ENCODE measurements at regions not wholly inside any gene's neighbourhood (a gene's known extent, or its start where the extent isn't known, plus 50 kb on each side); places are given as distances from the start of the nearest gene placed in this dataset.
A peak's percentile ranks its signal among the peaks of the same experiment; 100 is the strongest.

DNA sequence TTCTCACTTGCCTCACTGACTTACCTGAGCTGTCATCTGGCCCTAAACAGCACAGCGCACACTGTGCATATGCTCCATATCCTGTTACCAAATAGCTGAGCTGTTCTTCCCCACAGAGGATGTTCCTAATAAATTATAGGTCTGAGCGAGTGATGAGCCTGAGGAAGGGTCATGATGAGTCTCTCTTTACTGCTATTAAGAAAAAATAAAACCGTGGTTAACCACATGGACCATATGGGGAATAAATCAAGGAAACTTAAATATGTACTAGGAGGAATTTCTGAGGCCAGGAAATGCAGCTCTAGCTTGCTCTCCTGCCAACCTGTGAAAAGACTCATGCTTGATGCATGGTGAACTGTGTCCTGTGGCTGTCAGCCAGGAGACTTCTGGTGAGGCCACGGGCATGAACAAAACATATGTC lies 424.8 kb upstream of the DMAC1 start:
- H3K9me3 ChIP-seq (replicated peaks): no peaks in the 10 kb centered on the region
- H3K4me1 ChIP-seq: no peaks in the 10 kb centered on the region
- H3K36me3 ChIP-seq: no peaks in the 10 kb centered on the region
- no peaks in the 10 kb centered on the region for H3K27me3 ChIP-seq
- DNase-seq: no peak
- H3K4me3 ChIP-seq: no peak overlapping the region
- no peak overlapping the region for H3K27ac ChIP-seq

DNA sequence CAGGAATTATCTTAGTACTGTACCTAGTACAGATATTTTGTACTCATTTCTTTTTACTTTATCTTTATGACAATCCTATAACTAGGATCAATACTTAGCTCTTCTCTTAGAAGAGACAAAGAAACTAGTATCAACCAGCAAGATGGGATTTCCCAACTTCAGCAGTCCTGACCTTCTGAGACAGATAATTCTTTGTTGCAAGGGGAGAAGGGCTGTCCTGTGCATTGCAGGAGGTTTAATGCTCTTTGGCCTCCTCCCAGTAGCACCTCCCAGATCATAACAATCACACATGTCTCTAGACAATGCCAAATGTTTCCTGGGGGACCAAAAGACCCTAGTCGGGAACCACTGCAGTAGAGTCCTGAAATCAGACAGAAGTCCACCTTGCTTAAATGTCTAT lies 424.3 kb upstream of the DMAC1 start:
- no peak for DNase-seq
- Histone ChIP-seq H3K9me3 (replicated peaks) (no peaks in the 10 kb centered on the region), H3K27me3 (no peaks in the 10 kb centered on the region), H3K36me3 (no peaks in the 10 kb centered on the region), H3K4me3 (no peak overlapping the region), H3K4me1 (no peaks in the 10 kb centered on the region), H3K27ac (no peak overlapping the region)

DNA sequence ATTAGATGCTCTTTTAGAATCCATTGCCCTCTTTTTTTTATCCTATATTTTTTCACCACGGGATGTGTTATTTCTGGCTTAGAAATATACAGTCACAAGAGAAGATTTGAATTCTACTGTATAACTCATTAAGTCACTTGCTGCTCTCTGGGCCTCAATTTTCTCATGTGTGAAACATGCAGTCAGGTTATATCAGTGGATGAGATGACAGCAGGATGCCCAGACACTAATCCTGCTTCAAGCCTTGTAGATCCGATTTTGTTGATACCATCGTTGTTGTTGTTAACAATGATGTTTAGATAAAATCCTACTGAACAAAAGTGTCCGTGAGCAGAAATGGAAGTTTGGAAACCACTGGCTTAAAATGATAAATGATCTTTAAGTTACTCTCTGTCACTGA lies 421.9 kb upstream of the DMAC1 start:
- no peaks in the 10 kb centered on the region for H3K27me3 ChIP-seq
- no peak for DNase-seq
- no peaks in the 10 kb centered on the region for H3K9me3 ChIP-seq (replicated peaks)
- H3K36me3 ChIP-seq: no peaks in the 10 kb centered on the region
- no peak overlapping the region for H3K27ac ChIP-seq
- H3K4me3 ChIP-seq: no peak overlapping the region
- H3K4me1 ChIP-seq: no peaks in the 10 kb centered on the region

DNA sequence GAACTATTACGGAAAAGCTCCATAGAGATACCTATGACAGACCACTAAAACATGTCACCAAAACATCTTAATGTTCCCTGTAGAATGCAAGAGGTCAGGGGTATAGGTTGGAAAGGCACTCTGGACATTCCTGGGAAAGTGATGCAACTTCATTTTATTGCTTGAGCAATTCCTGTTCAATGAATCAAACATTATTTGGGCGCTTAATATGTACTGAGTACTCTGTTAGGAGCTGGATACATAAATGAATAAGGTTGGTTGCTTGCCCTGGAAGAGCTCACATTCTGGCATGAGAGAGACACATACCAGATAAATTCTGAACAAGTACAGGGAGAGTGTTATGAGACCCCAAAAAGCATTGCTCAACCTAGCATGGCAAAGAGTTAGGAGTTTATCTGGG lies 408.9 kb upstream of the DMAC1 start:
- Histone ChIP-seq H3K27ac (no peak overlapping the region), H3K27me3 (no peaks in the 10 kb centered on the region), H3K36me3 (no peaks in the 10 kb centered on the region), H3K4me3 (no peak overlapping the region), H3K4me1 (no peaks in the 10 kb centered on the region), H3K9me3 (replicated peaks) (no peaks in the 10 kb centered on the region)
- no peak for DNase-seq

DNA sequence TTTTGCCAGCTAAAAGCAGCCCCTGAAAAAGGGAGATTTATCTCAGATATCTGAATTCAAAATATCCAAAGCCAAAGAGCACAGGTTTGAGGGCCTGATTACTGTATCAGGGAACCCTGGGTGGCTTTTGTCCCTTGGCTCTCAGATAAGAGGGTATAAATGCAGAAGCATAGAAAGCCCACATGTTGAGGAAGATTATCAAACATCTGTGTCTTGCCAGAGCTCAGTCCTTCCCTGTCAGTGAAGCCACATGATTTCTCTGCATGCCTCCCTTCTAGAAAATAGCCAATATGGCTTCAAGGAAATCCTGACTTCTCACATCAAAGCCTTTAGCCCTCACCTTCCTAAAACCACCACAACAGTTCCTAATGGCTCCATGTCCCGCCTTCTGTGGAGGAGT lies 408.0 kb upstream of the DMAC1 start:
- H3K4me3 ChIP-seq: no peak overlapping the region
- no peaks in the 10 kb centered on the region for H3K36me3 ChIP-seq
- H3K27ac ChIP-seq: no peak overlapping the region
- H3K27me3 ChIP-seq: no peaks in the 10 kb centered on the region
- H3K9me3 ChIP-seq (replicated peaks): no peaks in the 10 kb centered on the region
- no peaks in the 10 kb centered on the region for H3K4me1 ChIP-seq
- DNase-seq: no peak

DNA sequence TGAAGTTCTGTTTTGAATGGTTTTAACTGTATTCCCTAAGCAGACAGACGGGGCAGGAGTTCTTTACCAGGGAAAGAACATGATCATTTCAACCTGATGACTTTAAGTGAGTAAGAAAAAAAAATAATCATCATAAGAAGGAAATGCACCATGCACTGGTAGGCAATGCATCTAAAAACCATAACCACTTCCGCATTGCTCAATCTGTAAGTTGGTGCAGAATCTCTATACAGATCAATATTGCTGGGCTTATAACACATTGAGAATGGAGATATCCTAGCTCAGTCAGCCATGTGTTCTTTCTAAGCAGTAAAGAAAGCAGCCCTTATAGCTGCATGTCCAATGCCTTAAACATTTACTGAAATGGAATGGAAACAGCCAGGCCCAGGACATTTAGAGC lies 407.1 kb upstream of the DMAC1 start:
- Histone ChIP-seq H3K27me3 (no peaks in the 10 kb centered on the region), H3K36me3 (no peaks in the 10 kb centered on the region), H3K4me3 (no peak overlapping the region), H3K9me3 (replicated peaks) (no peaks in the 10 kb centered on the region), H3K4me1 (no peaks in the 10 kb centered on the region), H3K27ac (no peak overlapping the region)
- no peak for DNase-seq

DNA sequence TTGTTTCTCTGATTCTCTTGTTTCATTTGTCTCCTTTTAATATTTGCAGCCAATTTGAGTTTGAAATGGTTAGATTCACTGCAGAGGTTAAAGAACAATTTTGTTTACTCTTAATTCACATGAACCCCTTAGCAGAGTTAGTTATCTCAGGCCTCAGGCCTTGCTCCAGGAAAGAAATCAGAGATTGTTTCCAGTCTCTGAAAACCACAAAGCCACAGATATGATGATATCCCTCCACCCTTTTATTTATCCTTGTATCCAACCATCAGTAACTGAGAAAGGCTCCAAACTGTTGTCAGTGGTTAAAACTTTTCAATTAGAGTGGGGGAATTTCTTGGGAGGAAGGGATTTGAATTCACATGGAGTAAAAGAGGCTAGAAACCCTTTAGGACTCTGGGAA lies 406.0 kb upstream of the DMAC1 start:
- Histone ChIP-seq H3K27me3 (no peaks in the 10 kb centered on the region), H3K4me3 (no peak overlapping the region), H3K27ac (no peak overlapping the region), H3K9me3 (replicated peaks) (no peaks in the 10 kb centered on the region), H3K4me1 (no peaks in the 10 kb centered on the region), H3K36me3 (no peaks in the 10 kb centered on the region)
- DNase-seq: peak in 1 of 2 experiments; percentile 3

DNA sequence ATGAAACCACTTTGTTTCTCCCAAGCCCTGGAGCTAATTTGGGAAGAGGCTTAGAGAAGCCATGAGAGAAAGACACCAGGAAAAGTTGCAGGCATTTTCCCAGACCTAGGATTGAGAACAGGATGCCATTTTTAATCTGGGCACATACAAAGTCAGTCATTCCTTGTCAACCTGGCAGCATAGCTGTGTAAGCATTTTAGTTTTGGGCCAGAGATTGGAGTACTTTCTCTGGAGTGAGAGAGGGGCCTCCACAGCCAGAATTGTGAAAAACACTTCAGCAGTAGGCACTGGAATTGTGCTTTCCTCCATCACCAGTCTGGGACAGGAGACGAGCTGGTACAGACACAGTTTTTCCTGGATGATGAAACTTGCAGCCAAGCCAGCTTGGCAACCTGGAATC lies 390.3 kb upstream of the DMAC1 start:
- H3K36me3 ChIP-seq: no peaks in the 10 kb centered on the region
- DNase-seq: no peak
- H3K4me3 ChIP-seq: no peak overlapping the region
- H3K27ac ChIP-seq: no peak overlapping the region
- H3K4me1 ChIP-seq: no peaks in the 10 kb centered on the region
- H3K27me3 ChIP-seq: no peaks in the 10 kb centered on the region
- 0 out of 2 replicates have a peak, but pooled peaks cover 2% of the 10 kb centered on the region for H3K9me3 ChIP-seq (replicated peaks)

DNA sequence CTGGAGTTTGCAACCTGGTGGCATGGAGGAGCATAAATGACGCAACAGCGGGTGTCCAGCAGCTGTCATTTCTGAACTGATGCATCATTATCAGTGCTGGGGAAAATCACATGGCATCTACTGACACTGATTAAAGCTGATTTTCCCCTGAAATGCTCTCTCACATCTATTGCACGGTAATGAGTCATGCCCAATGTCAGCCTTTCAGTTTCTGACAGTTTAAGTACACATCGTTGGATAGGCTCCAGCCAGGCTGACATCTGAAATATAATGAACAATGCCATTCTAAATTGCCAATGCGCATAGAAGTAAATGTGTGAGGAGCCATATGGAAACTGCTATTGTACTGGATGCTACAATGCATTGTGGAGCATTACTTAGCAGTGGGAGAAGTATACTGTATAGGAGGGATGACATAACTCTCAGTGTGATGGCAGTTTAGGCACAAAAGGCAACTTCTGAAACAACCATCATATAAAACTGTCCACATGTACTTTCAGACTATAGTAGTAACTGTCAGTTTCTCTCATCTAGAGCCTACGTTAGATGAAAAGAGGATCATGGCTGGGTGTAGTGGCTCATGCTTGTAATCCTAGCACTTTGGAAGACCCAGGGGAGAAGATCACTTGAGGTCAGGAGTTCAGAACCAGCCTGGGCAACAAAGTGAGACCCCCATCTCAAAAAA lies 389.3 kb upstream of the DMAC1 start:
- Histone ChIP-seq H3K4me3 (no peak overlapping the region), H3K36me3 (no peaks in the 10 kb centered on the region), H3K4me1 (no peaks in the 10 kb centered on the region), H3K9me3 (replicated peaks) (0 out of 2 replicates have a peak, but pooled peaks cover 2% of the 10 kb centered on the region), H3K27me3 (no peaks in the 10 kb centered on the region), H3K27ac (no peak overlapping the region)
- no peak for DNase-seq

DNA sequence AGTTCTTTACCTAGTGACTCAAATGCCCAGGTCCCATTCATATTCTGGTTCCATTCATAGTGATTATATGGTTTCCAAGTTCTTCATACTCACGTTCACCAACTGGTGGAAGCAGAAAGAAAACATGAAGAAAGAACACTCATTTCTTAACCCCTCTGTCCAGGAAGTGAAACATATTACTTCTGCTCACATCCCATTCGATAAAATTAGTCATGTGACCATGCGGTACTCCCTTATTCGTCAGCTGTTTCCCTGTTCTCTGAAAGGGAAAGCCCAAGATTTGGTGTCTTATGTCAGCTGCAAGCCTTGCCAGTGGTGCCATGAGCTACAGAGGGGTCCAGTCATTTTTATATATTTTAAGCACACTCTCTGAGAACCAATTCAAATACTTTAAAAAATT lies 387.0 kb upstream of the DMAC1 start:
- Histone ChIP-seq H3K9me3 (replicated peaks) (0 out of 2 replicates have a peak, but pooled peaks cover 2% of the 10 kb centered on the region), H3K27me3 (no peaks in the 10 kb centered on the region), H3K27ac (no peak overlapping the region), H3K4me1 (no peaks in the 10 kb centered on the region), H3K36me3 (no peaks in the 10 kb centered on the region), H3K4me3 (no peak overlapping the region)
- DNase-seq: peak; percentile 3 to 31

DNA sequence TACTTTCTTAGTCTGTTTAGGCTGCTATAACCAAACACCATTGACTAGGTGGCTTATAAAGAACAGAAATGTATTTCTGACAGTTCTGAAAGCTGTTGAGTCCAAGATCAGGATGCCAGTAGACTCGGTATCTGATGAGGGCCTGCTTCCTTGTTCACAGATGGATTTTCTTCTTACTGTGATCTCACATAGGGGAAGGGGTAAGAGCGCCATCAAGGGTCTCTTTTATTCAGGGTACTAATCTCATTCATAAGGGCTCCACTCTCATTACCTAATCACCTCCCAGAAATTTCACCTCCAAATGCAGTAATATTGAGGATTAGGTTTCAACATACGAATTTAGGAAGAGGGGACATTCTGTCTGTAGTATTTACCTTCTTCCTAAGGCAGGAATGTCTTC lies 384.0 kb upstream of the DMAC1 start:
- H3K4me3 ChIP-seq: no peak overlapping the region
- no peak for DNase-seq
- H3K27ac ChIP-seq: no peak overlapping the region
- H3K9me3 ChIP-seq (replicated peaks): no peaks in the 10 kb centered on the region
- H3K27me3 ChIP-seq: no peaks in the 10 kb centered on the region
- no peaks in the 10 kb centered on the region for H3K4me1 ChIP-seq
- no peaks in the 10 kb centered on the region for H3K36me3 ChIP-seq

DNA sequence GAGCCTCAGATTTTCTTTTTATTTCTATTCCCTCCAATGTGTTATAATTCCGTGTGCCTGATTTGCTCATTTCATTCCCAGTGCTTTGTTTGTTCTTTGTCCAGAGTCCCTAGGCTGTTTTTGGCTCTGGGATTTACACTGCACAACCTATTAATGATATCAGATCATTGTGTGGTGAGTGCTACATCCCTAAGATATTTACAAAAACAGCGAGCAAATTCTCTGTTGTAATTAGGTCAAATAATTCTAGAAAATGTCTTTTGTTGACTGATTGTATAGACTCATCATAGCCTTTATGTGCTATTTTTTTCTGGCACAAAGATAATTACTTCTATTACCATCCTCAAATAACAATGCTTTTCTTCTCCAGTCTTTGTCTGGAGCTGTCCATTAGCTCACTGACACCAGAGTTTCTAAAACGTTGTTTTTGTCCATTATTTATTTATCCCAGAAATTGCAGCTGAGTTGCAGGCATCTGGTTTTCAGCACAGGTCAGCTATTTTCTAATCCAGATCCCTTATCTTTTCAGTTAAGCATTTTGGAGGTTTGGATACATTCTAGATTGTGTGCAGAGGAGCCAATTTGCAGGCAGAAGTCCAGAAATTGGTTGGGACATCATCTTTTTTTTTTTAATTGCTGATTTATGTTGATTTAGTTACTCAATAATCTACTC lies 379.9 kb upstream of the DMAC1 start:
- no peaks in the 10 kb centered on the region for H3K36me3 ChIP-seq
- no peaks in the 10 kb centered on the region for H3K27me3 ChIP-seq
- H3K27ac ChIP-seq: no peak overlapping the region
- no peaks in the 10 kb centered on the region for H3K4me1 ChIP-seq
- H3K4me3 ChIP-seq: no peak overlapping the region
- H3K9me3 ChIP-seq (replicated peaks): no peaks in the 10 kb centered on the region
- no peak for DNase-seq

DNA sequence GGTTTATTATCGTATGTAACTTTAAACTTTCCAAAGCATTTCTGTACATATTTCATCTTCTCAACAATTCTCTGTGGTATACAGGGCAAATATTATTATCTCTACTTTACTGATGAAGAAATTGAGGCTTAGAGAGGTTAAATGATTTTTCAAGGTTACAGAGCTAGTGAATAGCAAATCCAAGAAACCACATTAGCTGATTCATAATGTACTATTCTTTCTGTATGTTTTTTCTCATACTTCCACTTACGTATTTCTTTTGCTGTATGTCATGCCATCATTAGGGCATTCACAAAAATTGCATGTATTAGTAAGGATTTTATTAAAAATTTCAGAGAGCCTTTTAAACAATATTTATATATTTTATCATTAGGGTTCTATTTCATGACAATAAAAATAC lies 372.4 kb upstream of the DMAC1 start:
- H3K4me1 ChIP-seq: no peaks in the 10 kb centered on the region
- H3K4me3 ChIP-seq: no peak overlapping the region
- no peaks in the 10 kb centered on the region for H3K9me3 ChIP-seq (replicated peaks)
- no peaks in the 10 kb centered on the region for H3K36me3 ChIP-seq
- H3K27ac ChIP-seq: no peak overlapping the region
- no peaks in the 10 kb centered on the region for H3K27me3 ChIP-seq
- DNase-seq: no peak

DNA sequence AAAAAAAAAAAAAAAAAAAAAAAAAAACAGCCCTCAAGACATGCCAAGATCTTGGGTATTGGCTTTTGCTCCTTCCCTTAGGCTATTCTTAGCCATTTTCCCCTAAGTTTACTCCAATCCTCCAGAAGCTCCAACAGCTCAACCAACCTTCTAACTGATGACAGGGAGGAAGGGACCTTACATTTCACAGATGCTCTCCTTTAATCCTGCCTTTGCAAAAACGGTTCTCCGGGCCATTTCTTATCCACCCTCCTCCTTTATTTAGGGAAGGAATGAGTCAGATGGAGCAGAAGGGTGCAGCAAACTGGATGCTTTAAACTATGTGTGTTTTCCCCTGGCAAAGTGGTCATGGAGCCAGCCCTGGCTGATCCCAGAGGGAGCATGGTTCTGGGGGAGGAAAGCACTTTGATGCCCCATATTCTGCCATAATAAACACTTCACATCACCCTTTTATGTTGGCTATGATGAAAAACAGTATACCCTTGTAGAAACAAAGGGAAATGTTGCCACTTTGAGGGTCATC lies 369.4 kb upstream of the DMAC1 start:
- no peak for DNase-seq
- no peak overlapping the region for H3K4me3 ChIP-seq
- no peaks in the 10 kb centered on the region for H3K4me1 ChIP-seq
- no peaks in the 10 kb centered on the region for H3K9me3 ChIP-seq (replicated peaks)
- H3K27me3 ChIP-seq: no peaks in the 10 kb centered on the region
- no peaks in the 10 kb centered on the region for H3K36me3 ChIP-seq
- no peak overlapping the region for H3K27ac ChIP-seq

DNA sequence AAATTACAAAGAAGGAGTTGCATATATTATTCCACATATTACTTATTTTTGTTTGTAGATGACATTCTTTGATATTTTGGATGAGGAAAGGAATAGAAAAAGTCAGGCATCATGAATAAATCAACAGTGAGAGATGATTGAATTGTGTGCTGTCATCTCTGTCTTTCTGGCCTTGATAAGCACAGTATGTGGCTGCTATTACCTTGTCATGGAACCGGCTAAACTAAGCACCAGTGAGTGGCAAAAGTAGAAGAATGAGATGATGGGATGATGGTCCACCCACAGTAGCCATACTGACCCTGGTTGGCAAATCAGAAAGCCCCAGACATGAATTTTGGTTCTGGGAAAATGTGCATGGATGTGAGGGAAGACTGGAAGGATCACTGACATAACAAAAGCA lies 361.2 kb upstream of the DMAC1 start:
- Histone ChIP-seq H3K4me1 (no peaks in the 10 kb centered on the region), H3K27ac (no peak overlapping the region), H3K36me3 (no peaks in the 10 kb centered on the region), H3K4me3 (no peak overlapping the region), H3K27me3 (no peaks in the 10 kb centered on the region), H3K9me3 (replicated peaks) (no peaks in the 10 kb centered on the region)
- DNase-seq: no peak

DNA sequence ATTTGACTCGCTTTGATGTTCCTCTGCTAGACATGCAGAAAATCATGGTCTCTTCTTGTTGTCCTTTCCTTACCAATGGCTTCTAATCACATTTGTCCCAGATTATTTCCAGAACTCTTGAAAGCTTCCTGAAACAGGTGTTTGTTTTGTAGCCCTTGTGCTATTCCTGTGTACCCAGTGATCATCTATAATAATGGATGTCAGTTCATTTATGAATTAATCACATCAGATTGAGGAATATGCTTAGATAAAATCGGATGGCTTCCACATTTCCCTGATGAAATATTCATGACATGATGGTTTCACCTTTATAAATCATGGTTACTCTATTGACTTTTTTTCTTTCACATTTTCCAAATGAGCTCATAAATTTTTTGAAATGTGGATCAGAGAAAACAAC lies 359.0 kb upstream of the DMAC1 start:
- no peaks in the 10 kb centered on the region for H3K4me1 ChIP-seq
- no peak overlapping the region for H3K27ac ChIP-seq
- DNase-seq: no peak

More for the DNA sequence above, 359.0 kb upstream of the DMAC1 start:
- no peaks in the 10 kb centered on the region for H3K9me3 ChIP-seq (replicated peaks)
- no peak overlapping the region for H3K4me3 ChIP-seq
- no peaks in the 10 kb centered on the region for H3K36me3 ChIP-seq
- no peaks in the 10 kb centered on the region for H3K27me3 ChIP-seq
